Inflammatory macrophage (primary cell): ENCODE measurements at regions not wholly inside any gene's neighbourhood (a gene's known extent, or its start where the extent isn't known, plus 50 kb on each side); places are given as distances from the start of the nearest gene placed in this dataset.

ENCODE experiments used
- DNase-seq, 2 donors: peaks; one replicate each; pipeline ENCODE4 v3.0.0-alpha.2; 2020 to 2022

- peak in 1 of 2 donors; percentile 25 for DNase-seq
Measured at GRCh38 chr6:10465629-10466499, 51.0 kb upstream of the TFAP2A start.
